Stimulated activated CD4-positive, alpha-beta T cell treated with anti-CD3 and anti-CD28 coated beads, Interleukin-4, amount 100 ng/mL, for 48 hours (primary cell): ENCODE measurements at regions not wholly inside any gene's neighbourhood (a gene's known extent, or its start where the extent isn't known, plus 50 kb on each side); places are given as distances from the start of the nearest gene placed in this dataset.
"Not testable (repeated sequence)": the region's sequence is repeated elsewhere in the genome, so short reads cannot be mapped to it uniquely, and the experiment has no call there.

Experiments
- DNase-seq, 2 donors: peaks; one replicate each; pipeline ENCODE4 v3.0.0-alpha.2; 2020; ENCODE audit warnings: low read depth in 2 of 2

DNA sequence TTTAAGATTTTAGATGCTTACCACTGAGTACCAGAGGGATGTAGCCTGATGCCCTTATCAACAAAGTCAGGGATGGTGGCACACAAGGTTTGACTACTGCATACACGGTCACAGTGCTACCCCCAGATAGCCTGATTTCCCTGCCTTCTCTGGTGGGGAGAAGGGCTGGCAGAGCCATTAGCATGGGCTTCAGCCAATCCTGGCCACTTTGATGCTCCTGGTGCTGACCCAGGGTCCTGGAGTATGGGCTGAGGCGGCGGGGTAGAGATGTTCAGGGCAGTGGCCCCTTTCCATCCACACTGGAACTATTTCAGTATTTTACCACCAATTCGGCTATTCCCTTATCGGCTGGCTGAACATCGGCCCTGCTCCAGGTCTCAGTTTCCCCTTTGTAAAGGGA, 83.2 kb downstream of the POTEB3 start:
- not testable (repeated sequence) for DNase-seq

DNA sequence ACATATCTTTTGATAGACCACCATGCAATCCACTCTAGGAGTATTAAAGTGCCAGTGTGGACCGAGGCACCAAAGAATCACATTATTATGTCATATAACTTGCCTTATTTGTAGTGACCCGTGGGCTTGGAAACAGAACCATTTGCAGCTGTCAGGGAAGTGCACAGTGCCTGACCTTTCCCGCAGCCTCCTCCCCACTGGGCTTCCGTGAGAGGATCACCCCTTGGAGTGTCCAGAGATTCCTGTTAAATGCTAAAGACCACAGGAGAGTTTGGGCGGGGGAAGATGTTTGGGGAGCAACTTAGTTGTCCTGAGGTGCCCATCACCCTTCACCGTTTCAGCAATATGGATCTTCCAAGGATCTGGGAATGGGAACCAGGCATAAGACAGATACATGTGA, 84.4 kb downstream of the POTEB3 start:
- DNase-seq: not testable (repeated sequence)

DNA sequence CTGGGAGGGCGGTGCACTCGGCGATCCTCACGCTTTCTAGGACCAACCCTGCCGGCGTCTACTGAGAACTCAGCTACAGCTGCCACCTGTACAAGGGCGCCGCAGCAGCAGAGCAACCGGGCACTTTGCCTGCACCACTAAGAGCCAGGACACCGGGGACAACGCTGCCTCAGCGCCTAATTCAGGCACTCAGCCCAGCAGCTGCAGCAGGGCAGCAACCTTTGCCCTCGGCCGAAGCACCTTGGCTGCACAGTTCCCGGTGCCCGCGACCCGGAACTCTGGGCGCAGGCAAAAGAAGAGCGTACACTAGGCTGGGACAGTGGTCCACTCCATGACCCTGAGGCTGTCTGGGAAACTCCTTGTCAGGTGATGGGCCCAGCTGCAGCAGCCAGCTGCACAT, 85.7 kb downstream of the POTEB3 start:
- not testable (repeated sequence) for DNase-seq

DNA sequence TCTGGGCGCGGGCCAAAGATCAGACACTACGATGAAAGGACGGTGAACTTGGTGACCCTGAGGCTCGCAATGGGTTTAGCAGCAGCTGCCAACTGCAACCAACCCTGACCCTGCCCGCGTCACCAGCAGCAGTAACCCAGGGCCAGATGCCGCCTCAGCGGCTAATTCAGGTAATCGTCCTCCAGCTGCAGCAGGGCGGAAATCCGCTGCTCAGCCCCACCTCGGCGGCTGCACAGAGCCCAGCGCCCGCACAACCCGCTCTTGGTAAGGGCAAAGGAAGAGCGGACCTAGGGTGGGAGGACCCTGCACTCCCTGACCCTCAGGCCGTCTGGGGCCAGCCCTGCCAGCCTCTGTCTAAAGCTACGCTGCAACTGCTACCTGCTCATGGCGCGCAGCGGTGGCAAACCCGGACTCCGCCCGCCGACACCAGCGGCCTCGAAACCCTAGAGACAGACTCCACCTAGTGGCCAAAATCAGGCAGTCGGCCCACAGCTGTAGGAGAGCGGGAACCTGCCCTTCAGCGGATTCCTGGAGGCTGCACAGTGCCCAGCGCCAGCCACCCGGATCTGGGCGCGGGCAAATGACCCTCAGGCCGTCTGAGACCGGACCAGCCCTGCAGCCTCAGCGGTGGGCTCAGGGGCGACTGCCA, 87.5 kb downstream of the POTEB3 start:
- not testable (repeated sequence) for DNase-seq

DNA sequence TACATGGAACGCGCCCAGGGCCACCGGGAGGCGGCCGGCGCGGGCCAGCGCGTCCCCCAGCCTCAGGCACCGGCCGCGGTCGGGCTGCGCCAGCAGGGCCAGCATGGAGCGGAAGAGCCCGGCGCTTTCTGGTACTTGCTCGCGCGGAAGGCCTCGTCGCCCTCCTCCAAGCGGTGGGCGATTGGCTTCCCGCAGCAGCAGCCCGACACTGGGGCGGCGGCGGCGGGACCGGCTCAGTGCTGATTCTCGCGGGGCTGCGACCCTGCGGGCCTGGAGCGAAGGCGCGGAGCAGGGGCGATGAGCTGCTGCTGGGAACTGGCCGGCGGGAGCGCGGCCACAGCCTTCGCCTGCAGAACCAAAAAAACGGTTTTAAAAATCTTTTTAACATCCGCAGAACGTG, 95.3 kb downstream of the POTEB3 start:
- not testable (repeated sequence) for DNase-seq

DNA sequence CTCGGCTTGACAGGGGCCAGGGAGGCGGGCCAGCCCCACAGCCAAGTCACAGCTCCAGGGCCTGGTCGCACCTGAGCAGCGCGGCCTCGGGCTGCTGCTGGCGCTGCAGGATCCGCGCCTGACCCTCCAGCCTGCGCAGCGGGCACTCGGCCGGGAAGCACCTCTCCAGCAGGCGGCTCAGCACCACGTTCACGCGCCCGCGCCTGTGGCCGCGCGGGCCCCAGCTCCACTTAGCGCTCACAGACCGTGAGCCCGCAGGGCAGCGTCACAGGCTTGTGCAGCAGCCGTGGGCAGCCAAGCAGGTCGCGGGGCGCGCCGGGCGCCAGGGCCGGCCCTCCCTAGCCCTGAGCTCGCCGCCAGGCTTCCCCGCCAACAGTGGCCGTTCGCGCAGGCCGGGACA, 95.8 kb downstream of the POTEB3 start:
- not testable (repeated sequence) for DNase-seq

DNA sequence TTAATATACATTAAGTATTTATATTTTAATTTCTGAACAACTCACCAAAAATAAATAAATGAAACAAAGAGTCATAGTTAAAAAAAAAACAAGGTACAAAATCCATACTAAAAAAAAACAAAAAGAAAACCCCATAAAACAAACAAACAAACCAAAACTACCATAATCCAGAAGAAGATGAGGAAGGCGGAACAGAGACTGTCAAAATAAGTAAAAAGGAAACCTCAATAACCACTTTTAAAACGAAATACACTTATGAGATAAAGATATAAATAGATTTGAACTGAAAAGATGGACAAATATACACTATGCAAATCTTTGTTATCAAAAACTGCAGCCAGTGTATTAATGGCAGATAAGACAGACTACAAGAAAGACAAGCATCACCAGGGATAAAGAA, 103.3 kb downstream of the POTEB3 start:
- DNase-seq: not testable (repeated sequence)

DNA sequence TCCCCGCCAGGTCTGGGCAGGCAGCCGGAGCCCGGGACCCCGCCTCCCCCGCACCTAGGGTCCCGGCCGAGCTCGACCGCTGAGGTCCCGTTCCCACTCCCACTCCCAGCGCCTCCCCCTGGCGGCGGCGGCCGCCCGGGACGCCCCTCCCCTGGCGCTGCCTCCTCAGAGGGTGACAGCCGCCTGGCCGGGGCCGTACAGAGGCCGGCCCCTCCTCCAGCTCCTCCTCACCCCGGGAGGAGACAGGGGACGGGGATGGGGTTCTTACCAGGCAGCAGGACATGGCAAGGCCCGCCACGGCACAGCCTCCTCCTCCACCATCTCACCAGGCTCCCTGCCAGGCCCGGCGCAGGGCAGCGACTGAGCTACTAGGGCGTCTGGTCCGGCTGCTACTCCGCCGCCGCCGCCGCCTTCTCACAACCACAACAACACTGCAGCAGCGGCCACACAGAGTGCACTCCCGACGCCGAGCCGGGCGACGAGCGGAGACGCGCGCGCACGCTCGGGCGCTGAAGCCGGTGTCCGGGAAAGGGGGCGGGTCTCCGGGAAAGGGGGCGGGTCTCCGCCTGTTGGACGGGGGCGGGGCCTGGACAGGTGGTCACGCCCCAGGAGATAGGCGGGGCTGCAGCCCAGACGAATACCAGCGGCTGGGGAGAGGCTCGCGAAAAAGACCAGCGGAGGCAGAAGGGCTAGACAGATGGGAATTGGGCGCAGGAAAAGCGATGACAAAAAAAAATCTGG, 115.4 kb downstream of the POTEB3 start:
- DNase-seq: peak; percentile 5 to 38

DNA sequence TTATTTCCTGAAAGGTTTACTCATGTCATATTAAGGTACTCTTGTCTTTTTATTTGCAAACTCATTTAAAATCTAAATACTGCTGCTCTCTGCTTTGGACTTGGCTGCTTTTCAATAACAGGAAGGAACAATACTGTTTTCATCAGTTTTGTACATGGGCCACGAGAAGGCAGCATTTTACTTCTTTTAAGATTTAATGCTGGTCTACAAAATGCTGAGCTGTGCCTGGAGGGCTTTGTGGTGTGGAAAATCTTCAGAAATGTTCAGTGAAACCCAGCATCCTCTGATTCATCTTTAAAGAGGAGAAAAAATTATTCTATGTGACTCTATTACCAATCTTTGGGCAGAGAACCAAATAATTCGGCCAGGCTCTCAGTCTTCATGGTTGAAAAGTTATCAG, 155.9 kb downstream of the POTEB3 start:
- not testable (repeated sequence) for DNase-seq

DNA sequence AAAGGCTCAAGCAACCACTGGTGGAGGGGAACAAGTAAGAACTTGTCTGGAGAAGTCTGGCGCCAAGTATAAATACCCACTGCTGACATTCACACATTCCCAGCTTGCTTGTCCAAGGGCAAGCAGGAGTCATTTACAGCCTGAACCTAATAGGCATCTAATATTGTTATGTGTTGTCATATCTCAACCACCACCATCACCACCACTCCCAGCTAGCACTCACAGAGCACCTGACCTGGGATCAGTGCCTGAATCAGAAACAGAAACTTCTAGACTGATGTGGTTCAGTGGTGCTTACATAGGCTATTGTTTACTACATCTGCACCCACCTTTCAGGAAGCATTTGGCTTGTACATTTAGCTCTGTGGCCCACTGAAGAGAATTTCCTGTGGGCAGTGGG, 157.1 kb downstream of the POTEB3 start:
- not testable (repeated sequence) for DNase-seq

DNA sequence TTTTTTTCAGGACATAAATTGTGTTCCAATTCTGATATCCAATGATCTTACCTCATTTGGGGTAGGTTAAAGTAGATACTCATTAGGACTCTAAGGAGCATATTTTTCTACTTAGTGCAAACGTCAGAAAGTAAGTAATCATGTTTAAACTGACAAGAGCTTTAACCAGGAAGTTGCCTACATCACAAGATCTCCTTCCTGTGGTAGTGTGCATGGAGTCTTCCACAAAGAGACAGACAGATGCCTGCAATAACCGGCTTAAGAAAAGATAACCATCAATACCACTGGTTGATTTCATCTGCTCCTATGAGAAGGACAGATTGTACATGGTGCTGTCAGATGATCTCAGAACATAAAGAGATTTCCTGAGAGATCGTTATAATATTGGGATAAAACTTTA, 160.0 kb downstream of the POTEB3 start:
- not testable (repeated sequence) for DNase-seq

DNA sequence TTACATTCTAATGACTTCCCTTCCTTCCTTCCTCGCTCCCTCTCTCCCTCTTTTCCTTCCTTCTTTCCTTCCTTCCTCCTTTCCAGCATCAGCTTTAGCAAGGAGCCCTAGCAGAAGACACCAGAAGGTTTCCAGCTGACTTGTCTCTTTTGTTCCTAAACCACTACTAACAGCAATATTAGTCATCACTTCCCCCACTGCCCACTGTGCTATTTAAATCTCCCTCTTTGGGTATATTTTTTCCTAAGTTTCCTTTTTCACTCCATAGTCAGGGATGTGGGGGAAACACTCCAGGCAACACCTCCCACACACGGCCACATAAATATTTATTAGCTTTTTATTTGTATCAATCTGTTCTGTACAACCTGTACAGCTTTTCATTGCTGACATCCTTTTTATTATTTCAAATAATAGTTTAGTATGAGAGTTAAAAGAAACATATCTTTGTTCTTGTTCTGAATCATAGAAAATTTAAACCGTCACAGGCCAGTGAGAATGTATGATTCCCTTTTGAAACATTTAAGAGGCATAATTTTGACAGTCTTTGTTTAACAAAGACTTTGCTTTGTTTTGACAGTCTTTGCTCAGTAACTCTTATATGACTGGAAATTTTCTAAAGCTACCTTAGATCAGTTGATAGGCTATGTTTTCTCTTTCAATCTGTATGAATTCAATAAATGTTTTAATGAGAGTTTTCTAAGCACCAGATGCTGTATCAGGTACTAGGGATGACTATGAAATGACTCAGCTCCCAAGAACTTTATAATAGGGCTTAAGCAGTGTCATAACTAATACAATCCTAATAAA, 167.9 kb downstream of the POTEB3 start:
- not testable (repeated sequence) for DNase-seq

DNA sequence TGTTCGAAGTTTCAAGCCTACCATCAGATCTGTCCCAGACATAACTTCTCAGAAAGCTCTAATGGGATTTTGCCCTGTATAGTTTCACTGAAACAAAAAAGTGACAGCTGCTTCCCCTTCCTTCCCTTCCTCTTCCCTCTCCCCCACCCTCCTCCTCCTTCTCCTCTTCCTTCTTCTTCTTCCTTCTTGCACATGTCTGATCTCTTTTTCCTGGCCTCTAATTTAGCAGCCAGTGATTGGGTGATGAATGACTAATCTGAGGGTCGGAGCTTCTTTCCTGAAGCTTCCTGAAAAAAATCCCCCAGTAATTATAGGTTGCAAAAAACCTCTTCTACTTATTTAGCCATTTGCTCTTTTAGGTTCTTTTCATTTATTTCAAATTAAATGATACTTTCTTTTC, 168.7 kb downstream of the POTEB3 start:
- DNase-seq: no peak

DNA sequence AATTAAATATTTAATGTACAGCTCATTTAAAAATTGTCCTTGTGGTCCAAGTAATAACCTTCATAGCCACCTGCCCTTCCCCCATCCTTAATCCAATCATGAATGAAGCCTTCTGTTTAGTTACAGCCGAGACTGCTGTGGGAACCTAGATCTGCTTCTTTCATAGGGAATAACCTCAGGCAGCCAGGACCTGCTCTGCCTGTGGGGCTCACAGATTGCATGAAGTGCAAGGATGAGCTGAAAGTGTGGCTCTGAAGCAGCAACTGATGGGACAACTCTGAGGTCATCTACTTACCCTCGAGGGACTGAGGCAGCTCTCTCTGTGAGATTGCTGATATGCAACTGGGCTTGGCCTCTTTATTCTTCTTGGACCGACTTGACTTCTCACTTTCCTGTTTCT, 169.8 kb downstream of the POTEB3 start:
- no peak for DNase-seq

DNA sequence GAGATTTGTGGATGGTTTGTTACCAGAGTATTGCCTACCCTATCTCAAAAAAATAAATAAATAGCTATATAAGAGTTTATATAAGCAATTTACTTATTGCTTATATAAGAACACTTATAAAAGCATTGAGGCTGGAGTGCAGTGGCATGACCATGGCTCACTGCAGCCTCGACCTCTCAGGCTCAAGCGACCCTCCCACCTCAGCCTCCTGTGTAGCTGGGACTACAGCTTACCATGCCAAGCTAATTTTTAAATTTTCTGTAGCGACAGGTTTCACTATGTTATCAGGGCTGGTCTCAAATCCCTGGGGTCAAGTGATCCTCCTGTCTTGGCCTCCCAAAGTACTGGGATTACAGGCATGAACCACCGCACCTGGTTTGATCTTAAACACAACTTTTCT, 170.6 kb downstream of the POTEB3 start:
- not testable (repeated sequence) for DNase-seq

DNA sequence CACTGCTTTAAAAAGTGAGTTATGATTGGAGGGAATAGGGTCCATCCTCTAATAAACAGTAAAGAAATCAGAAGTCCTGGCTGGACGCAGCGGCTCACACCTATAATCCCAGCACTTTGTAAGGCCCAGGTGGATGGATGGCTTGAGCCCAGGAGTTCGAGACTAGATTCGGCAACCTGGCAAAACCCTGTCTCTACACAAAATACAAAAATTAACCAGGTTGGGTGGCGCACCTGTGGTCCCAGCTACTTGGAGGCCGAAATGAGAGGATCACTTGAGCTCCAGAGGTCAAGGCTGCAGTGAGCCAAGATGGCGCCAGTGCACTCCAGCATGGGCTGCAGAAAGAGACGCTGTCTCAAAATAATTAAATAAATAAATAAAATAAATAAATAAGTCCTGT, 171.2 kb downstream of the POTEB3 start:
- DNase-seq: no peak

DNA sequence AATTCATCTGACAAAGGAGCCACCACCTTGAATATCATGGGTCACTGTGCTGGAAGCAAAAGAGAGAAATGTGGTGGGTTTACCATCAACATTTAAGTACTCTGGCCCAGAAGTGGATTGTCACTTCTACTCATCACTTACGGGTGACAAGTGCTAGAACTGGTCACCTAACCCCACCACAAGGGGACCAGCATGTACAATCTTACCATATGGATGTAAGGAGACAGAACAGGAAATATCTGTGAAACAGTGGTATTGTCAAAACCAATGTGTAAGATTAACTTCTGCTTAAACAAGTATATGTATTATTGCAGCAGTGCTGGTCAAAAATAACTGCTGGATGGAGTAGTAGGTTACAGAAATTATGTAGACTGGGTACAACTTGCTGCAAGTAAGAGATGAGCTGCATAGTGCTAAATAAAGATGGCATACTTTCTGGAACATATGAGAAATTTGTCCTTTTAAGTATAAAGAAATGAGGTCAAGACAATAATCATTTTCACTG, 171.8 kb downstream of the POTEB3 start:
- DNase-seq: no peak

DNA sequence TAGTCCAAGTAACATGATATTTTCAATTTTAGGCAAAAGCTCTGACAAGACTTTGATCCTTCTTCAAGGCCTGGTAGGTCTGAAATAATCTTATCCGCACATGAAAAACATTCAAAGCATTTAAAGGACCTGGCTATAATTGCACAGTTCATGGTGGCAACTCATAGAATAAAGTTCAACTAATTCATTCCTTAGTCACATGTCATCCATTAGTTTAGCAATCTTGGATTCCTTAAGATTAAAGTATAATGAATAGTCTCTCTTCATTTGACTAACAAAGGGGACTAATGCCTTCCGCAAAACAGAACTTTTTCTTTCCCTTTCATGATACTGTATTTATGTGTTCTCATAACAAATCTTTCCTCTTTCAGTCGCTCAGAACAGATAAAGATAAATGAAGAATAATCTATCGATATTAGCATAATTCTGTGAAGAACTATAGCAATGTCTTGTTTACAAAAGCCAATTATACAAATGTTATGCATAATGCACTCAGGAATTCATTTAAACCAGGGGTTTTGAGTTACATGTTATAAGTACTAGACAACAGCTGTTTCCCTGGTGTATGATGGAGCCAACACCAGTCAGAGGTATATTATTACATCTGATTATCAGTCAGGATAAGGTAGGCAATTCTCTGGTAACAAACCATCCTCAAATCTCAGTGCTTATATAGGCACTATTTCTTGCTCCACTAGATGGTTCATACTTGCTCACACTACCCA, 172.5 kb downstream of the POTEB3 start:
- DNase-seq: no peak

DNA sequence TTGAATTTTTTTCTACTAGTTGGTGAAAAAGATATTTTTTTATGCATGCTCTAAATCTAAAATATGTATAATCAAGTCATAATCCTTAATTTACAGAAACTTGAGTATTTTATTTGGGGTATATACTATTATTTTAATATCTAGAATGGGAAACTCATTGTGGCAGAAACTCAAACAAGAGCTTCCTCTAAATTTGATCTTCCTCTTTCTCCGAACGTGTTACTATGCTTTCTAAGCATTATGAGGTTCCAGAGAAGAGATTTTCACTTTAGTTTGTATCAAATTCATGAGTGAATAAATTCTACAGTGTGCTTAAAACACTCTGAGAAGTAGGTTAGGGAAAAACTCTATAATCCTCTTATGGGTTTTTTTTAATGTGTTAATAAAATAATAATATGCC, 173.1 kb downstream of the POTEB3 start:
- no peak for DNase-seq

DNA sequence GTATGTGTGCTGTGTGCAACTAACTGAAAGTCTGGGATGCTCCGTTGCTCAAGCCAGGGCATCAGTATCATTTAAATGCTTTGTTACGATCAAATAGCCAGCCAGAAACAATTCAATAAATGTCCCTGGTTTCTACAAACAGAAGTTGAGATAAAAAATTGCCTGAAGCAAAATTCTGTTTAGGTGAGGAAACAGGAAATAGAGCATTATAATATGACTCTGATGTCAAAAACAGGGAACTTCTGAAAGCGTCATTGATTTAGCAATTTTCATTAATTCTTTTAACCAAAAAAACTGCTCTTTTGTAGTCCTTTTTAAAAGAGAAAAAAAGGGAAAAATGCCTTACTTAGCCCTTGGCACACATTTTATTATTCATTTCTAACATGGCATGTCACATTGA, 174.7 kb downstream of the POTEB3 start:
- not testable (repeated sequence) for DNase-seq

DNA sequence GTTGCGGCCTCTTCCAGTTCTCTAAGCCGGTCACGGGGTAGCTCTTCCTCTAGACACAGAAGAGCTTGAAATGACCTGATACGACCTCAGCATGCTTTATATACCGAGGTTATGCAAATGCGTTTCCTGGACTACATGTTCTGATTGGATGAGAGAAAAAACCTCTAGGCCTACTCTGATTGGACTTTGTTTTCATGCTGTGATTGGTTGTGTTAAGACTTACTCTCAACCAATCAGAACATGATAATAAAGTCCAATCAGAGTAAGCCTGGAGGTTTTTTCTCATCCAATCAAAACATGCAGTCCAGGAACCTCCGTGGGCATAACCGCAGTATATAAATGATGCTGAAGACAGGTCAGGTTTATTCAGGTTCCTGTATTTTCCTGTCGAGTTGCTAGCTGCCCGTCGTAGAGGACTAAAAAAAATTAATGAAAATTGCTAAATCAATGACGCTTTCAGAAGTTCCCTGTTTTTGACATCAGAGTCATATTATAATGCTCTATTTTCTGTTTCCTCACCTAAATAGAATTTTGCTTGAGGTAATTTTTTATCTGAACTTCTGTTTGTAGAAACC, 177.4 kb downstream of the POTEB3 start:
- no peak for DNase-seq
